ENCODE measurements at regions not wholly inside any gene's neighbourhood (a gene's known extent, or its start where the extent isn't known, plus 50 kb on each side); places are given as distances from the start of the nearest gene placed in this dataset.

DNA sequence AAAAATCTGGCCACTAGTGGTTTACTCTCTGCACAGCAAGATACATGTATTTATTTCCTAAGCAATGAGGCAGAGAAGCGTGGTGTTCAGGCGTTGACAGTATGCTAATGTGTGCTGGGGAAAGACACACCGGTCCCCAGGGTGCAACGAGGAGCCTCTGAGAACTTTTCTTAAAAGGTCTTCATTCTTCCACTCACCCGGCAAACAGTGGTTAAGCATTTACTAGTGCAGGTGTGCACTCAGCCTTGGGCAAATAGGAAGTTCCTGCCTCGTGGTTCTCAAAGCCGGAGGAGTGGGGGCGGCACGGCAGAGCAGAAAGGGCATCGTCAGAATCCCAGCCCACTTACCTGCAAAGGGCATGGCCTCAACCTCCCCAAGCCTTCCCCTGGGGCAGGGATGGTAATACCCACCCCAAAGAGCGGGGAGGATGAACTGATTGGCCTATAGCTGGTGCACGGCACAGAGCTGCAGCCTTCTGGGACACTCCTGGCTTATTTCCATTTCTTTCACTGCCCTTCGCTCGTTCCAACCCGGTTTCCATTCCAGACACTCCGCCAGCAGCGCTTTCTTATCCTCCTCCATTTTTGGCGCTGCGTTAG is 184.3 kb upstream of the CTBP2 start:
- Histone ChIP-seq H3K27me3 (ENCODE audit: control insufficient read depth in 1 of 2, insufficient read depth in 2 of 2, low read length in 2 of 2) (no peaks in the 10 kb centered on the region), H3K9ac (ENCODE audit: low read depth in 1 of 2, low read length in 2 of 2) (peak overlapping the region in 1 of 2 donors; percentile 31), H3K36me3 (ENCODE audit: control insufficient read depth in 1 of 2, insufficient read depth in 2 of 2, low read length in 2 of 2) (no peaks in the 10 kb centered on the region), H3K4me1 (ENCODE audit: control insufficient read depth in 1 of 2, insufficient read depth in 2 of 2, low read length in 2 of 2) (no peaks in the 10 kb centered on the region), H3K4me3 (ENCODE audit: low read depth in 1 of 2, low read length in 2 of 2) (peak overlapping the region; percentile 51 to 66), H3K27ac (ENCODE audit: low read depth, low read length) (no peak overlapping the region), H3K9me3 (ENCODE audit: control insufficient read depth in 1 of 2, low read length in 2 of 2) (no peaks in the 10 kb centered on the region)

DNA sequence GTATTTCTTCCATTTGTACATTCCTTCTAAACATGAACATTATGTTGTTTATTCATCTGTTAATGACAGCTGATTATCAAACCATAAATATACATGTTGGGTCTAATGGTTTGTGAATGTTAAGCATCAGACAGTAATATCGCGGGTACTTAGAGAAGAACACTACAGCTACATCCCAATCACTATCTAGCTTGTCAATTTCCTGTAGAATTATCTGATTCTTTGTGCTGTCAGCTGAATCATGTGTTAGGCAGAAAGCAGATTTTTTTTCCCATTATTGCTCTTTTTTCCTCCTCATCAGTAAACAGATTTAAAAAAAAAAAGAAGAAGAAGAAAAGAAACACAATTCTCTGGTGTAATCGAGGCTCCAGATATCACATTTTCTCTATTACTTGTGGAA is 183.6 kb upstream of the CTBP2 start:
- Histone ChIP-seq H3K9me3 (ENCODE audit: control insufficient read depth in 1 of 2, low read length in 2 of 2) (no peaks in the 10 kb centered on the region), H3K36me3 (ENCODE audit: control insufficient read depth in 1 of 2, insufficient read depth in 2 of 2, low read length in 2 of 2) (no peaks in the 10 kb centered on the region), H3K27me3 (ENCODE audit: control insufficient read depth in 1 of 2, insufficient read depth in 2 of 2, low read length in 2 of 2) (no peaks in the 10 kb centered on the region), H3K9ac (ENCODE audit: low read depth in 1 of 2, low read length in 2 of 2) (no peak overlapping the region), H3K27ac (ENCODE audit: low read depth, low read length) (no peak overlapping the region), H3K4me3 (ENCODE audit: low read depth in 1 of 2, low read length in 2 of 2) (no peak overlapping the region), H3K4me1 (ENCODE audit: control insufficient read depth in 1 of 2, insufficient read depth in 2 of 2, low read length in 2 of 2) (no peaks in the 10 kb centered on the region)

DNA sequence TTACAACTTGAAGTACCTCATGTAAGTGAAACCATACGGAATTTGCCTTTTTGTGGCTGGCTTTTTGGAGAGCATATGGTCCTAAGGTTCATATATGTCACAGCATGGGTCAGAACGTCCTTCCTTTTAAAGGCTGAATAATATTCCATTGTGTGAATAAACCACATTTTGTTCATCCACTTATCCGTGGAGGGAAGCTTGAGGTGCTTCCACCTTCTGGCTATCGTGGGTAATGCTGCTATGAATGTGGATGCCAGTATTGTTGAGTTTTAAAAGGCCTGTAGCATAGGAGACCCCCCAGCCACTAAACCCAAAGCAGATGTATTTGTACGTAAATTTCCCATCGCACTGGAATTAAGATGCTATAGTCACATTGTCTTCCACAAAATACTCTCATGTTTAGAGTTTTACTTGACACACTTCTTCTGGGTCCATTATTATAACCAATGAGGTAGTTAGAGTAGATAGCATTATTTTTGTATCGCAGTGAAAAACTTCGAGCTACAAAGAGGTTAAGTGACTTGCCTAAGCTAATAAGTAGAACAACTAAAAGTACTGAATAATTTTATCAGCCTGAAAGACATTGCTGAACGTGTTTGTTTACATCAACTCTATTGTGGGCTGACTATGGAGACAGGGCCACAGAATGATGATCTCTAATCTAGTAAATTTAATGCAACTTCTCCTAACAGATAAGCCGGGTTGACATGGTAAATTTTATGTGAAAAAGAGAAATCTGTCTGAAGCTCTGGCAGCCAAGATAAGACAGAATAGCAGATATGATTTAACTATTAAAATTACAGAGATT is 183.0 kb upstream of the CTBP2 start:
- Histone ChIP-seq H3K9ac (ENCODE audit: low read depth in 1 of 2, low read length in 2 of 2) (no peak overlapping the region), H3K36me3 (ENCODE audit: control insufficient read depth in 1 of 2, insufficient read depth in 2 of 2, low read length in 2 of 2) (no peaks in the 10 kb centered on the region)

DNA sequence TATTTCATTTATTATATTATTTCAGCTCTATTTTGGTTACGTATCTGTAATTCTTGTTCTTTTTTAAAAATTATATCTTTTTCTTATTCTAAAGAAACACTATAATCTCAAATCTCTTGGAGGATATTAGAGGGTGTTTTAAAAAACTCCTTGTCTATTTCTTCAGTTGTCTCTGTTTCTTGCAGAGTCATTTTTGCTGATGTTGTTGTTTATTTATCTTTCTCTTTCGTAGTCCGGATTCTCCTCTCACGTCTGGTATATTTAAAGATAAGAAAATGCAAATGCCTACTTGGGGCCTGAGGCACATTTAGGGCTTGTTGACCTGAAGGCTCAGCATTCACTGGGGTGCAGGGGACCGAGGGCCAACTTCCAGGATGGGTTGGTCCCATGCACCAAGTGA is 181.2 kb upstream of the CTBP2 start:
- no peaks in the 10 kb centered on the region for H3K36me3 ChIP-seq (ENCODE audit: control insufficient read depth in 1 of 2, insufficient read depth in 2 of 2, low read length in 2 of 2)
- H3K9ac ChIP-seq (ENCODE audit: low read depth in 1 of 2, low read length in 2 of 2) = no peak overlapping the region
- no peak overlapping the region for H3K4me3 ChIP-seq (ENCODE audit: low read depth in 1 of 2, low read length in 2 of 2)
- no peaks in the 10 kb centered on the region for H3K4me1 ChIP-seq (ENCODE audit: control insufficient read depth in 1 of 2, insufficient read depth in 2 of 2, low read length in 2 of 2)
- H3K9me3 ChIP-seq (ENCODE audit: control insufficient read depth in 1 of 2, low read length in 2 of 2) = no peaks in the 10 kb centered on the region
- no peaks in the 10 kb centered on the region for H3K27me3 ChIP-seq (ENCODE audit: control insufficient read depth in 1 of 2, insufficient read depth in 2 of 2, low read length in 2 of 2)
- no peak overlapping the region for H3K27ac ChIP-seq (ENCODE audit: low read depth, low read length)

More for the DNA sequence above, 183.0 kb upstream of the CTBP2 start:
- no peaks in the 10 kb centered on the region for H3K9me3 ChIP-seq (ENCODE audit: control insufficient read depth in 1 of 2, low read length in 2 of 2)
- H3K4me1 ChIP-seq (ENCODE audit: control insufficient read depth in 1 of 2, insufficient read depth in 2 of 2, low read length in 2 of 2) = no peaks in the 10 kb centered on the region
- H3K27me3 ChIP-seq (ENCODE audit: control insufficient read depth in 1 of 2, insufficient read depth in 2 of 2, low read length in 2 of 2) = no peaks in the 10 kb centered on the region
- no peak overlapping the region for H3K4me3 ChIP-seq (ENCODE audit: low read depth in 1 of 2, low read length in 2 of 2)
- H3K27ac ChIP-seq (ENCODE audit: low read depth, low read length) = no peak overlapping the region

DNA sequence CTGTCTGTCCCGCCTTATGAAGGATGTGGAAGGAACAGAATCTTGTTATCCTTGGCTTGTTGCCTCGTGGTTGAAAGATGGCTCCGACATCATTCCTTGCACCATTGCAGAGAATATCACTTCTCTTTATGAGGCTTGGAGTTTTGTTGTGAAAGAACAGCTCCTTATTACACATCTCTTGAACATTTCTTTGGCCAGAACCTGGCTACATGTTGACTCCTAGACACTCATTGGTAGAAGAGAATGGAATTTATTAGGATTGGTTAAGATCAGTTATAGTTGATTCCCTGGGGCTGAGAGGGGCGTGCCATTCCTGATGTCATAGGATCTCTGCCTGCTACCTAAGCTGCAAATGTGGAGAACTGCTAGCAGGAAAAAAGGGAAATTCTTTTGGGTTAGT is 180.5 kb upstream of the CTBP2 start:
- no peaks in the 10 kb centered on the region for H3K4me1 ChIP-seq (ENCODE audit: control insufficient read depth in 1 of 2, insufficient read depth in 2 of 2, low read length in 2 of 2)
- no peak overlapping the region for H3K4me3 ChIP-seq (ENCODE audit: low read depth in 1 of 2, low read length in 2 of 2)
- H3K9me3 ChIP-seq (ENCODE audit: control insufficient read depth in 1 of 2, low read length in 2 of 2) = no peaks in the 10 kb centered on the region
- no peak overlapping the region for H3K27ac ChIP-seq (ENCODE audit: low read depth, low read length)
- no peaks in the 10 kb centered on the region for H3K36me3 ChIP-seq (ENCODE audit: control insufficient read depth in 1 of 2, insufficient read depth in 2 of 2, low read length in 2 of 2)
- no peak overlapping the region for H3K9ac ChIP-seq (ENCODE audit: low read depth in 1 of 2, low read length in 2 of 2)
- H3K27me3 ChIP-seq (ENCODE audit: control insufficient read depth in 1 of 2, insufficient read depth in 2 of 2, low read length in 2 of 2) = no peaks in the 10 kb centered on the region

DNA sequence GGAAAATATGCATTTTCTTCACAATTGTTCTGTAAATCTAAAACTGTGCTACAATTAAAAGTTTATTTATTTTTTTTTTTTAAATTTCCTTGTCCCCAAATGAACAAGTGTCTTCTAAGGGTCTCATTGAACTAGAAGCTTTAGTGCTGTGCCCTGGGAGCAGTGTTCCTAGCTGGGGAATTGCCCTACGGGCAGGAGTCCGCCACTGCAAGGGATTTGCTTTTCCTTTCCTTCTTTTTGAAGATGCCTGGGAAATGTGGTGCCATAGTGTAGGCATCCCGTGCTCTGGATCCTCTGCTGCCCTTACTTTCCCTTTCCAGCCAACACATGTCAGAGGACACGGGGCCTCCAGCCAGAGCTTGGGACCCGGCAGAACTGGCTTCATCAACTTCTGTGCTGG is 177.1 kb upstream of the CTBP2 start:
- Histone ChIP-seq H3K36me3 (ENCODE audit: control insufficient read depth in 1 of 2, insufficient read depth in 2 of 2, low read length in 2 of 2) (no peaks in the 10 kb centered on the region), H3K9ac (ENCODE audit: low read depth in 1 of 2, low read length in 2 of 2) (no peak overlapping the region), H3K4me1 (ENCODE audit: control insufficient read depth in 1 of 2, insufficient read depth in 2 of 2, low read length in 2 of 2) (no peaks in the 10 kb centered on the region), H3K4me3 (ENCODE audit: low read depth in 1 of 2, low read length in 2 of 2) (no peak overlapping the region), H3K27ac (ENCODE audit: low read depth, low read length) (no peak overlapping the region), H3K9me3 (ENCODE audit: control insufficient read depth in 1 of 2, low read length in 2 of 2) (no peaks in the 10 kb centered on the region), H3K27me3 (ENCODE audit: control insufficient read depth in 1 of 2, insufficient read depth in 2 of 2, low read length in 2 of 2) (no peaks in the 10 kb centered on the region)

DNA sequence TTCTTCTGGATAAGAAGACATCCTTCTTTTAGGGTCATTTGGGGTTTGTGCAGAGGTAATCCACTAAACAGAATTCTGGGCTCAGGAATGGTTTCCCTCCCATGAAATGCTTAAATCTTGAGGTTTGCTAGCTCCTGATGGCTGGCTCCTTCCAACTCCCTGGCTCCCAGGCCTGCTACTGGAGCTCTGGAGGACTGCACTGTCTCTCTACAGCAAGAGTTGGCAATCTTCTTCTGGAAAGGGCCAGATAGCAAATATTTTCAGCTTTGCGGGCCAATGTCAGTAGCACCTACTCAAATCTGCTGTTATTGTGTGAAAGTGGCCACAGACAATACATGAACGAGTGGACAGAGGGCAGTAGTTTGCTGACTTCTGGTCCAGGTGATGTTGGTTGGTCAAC is 174.2 kb upstream of the CTBP2 start:
- Histone ChIP-seq H3K27ac (ENCODE audit: low read depth, low read length) (no peak overlapping the region), H3K9me3 (ENCODE audit: control insufficient read depth in 1 of 2, low read length in 2 of 2) (no peaks in the 10 kb centered on the region), H3K4me3 (ENCODE audit: low read depth in 1 of 2, low read length in 2 of 2) (no peak overlapping the region), H3K4me1 (ENCODE audit: control insufficient read depth in 1 of 2, insufficient read depth in 2 of 2, low read length in 2 of 2) (no peaks in the 10 kb centered on the region), H3K36me3 (ENCODE audit: control insufficient read depth in 1 of 2, insufficient read depth in 2 of 2, low read length in 2 of 2) (no peaks in the 10 kb centered on the region), H3K9ac (ENCODE audit: low read depth in 1 of 2, low read length in 2 of 2) (no peak overlapping the region), H3K27me3 (ENCODE audit: control insufficient read depth in 1 of 2, insufficient read depth in 2 of 2, low read length in 2 of 2) (no peaks in the 10 kb centered on the region)

DNA sequence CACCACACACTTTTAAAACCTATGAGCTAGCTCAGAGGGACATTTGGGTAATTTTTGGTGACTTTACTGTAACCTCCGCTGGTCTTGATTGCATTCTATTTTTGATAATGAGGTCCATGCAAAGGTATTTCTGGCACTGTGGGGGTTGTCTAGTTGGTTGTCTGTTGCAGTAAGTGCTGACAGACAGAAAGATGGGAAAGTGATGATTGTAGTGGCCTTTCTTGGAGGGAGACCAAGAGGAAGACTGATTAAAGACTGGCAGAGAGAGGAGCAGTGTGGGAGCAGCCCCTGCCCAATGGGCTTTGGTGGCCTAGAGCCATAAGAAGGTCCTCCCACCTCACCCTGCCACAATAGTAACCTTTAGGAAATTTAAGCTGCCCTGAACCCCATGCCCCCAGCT is 173.4 kb upstream of the CTBP2 start:
- Histone ChIP-seq H3K4me1 (ENCODE audit: control insufficient read depth in 1 of 2, insufficient read depth in 2 of 2, low read length in 2 of 2) (no peaks in the 10 kb centered on the region), H3K4me3 (ENCODE audit: low read depth in 1 of 2, low read length in 2 of 2) (no peak overlapping the region), H3K27me3 (ENCODE audit: control insufficient read depth in 1 of 2, insufficient read depth in 2 of 2, low read length in 2 of 2) (no peaks in the 10 kb centered on the region), H3K9me3 (ENCODE audit: control insufficient read depth in 1 of 2, low read length in 2 of 2) (no peaks in the 10 kb centered on the region), H3K36me3 (ENCODE audit: control insufficient read depth in 1 of 2, insufficient read depth in 2 of 2, low read length in 2 of 2) (no peaks in the 10 kb centered on the region), H3K9ac (ENCODE audit: low read depth in 1 of 2, low read length in 2 of 2) (no peak overlapping the region), H3K27ac (ENCODE audit: low read depth, low read length) (no peak overlapping the region)

DNA sequence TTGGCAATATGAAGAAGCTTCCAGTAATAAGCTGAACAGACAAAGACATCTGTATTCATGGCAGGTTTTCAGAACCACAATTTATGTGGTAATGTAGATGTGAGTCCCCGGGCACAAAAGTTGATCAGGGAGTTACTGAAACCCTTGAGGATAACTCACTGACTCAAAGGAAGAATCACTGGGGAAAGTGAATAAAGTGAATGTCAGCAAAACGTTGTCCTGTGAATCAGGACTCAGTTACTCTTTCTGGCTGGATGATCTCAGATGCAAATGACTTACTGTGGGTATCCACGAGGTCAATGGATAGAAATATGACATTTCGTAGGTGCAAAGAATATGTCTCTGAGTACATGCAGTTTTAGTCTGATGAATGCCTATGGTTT is 172.8 kb upstream of the CTBP2 start:
- H3K36me3 ChIP-seq (ENCODE audit: control insufficient read depth in 1 of 2, insufficient read depth in 2 of 2, low read length in 2 of 2) = no peaks in the 10 kb centered on the region
- no peaks in the 10 kb centered on the region for H3K9me3 ChIP-seq (ENCODE audit: control insufficient read depth in 1 of 2, low read length in 2 of 2)
- no peak overlapping the region for H3K27ac ChIP-seq (ENCODE audit: low read depth, low read length)
- H3K9ac ChIP-seq (ENCODE audit: low read depth in 1 of 2, low read length in 2 of 2) = no peak overlapping the region
- H3K27me3 ChIP-seq (ENCODE audit: control insufficient read depth in 1 of 2, insufficient read depth in 2 of 2, low read length in 2 of 2) = no peaks in the 10 kb centered on the region
- H3K4me3 ChIP-seq (ENCODE audit: low read depth in 1 of 2, low read length in 2 of 2) = no peak overlapping the region
- H3K4me1 ChIP-seq (ENCODE audit: control insufficient read depth in 1 of 2, insufficient read depth in 2 of 2, low read length in 2 of 2) = no peaks in the 10 kb centered on the region

DNA sequence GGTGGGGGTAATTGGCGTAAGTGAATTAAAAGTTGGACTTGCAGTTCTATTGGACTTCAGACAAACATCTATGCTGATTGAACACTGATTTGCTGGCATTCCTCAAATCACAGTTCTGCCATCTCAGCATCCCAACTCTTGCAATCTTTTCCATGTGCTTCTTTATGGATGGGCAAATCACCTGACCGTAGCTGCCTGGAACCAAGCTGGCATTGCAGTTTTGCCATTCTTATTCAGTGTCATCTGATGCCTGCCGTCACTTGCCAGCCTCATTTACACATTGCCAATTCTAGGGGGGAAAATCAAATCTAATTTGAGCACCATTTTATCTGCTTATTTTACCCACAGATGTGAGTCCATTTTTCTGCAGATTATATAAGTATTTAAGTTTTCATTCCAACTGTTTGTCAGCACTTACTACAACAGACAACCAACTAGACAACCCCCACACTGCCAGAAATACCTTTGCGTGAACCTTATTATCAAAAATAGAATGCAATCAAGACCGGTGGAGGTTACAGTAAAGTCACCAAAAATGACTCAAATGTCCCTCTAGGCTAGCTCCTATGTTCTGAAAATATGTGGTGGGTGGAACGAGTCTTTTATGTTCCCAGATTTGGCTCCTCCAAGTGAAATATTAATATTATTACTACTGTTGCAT is 172.3 kb upstream of the CTBP2 start:
- no peak overlapping the region for H3K27ac ChIP-seq (ENCODE audit: low read depth, low read length)

More for the DNA sequence above, 172.3 kb upstream of the CTBP2 start:
- Histone ChIP-seq H3K27me3 (ENCODE audit: control insufficient read depth in 1 of 2, insufficient read depth in 2 of 2, low read length in 2 of 2) (no peaks in the 10 kb centered on the region), H3K4me3 (ENCODE audit: low read depth in 1 of 2, low read length in 2 of 2) (no peak overlapping the region), H3K9me3 (ENCODE audit: control insufficient read depth in 1 of 2, low read length in 2 of 2) (no peaks in the 10 kb centered on the region), H3K4me1 (ENCODE audit: control insufficient read depth in 1 of 2, insufficient read depth in 2 of 2, low read length in 2 of 2) (no peaks in the 10 kb centered on the region), H3K36me3 (ENCODE audit: control insufficient read depth in 1 of 2, insufficient read depth in 2 of 2, low read length in 2 of 2) (no peaks in the 10 kb centered on the region), H3K9ac (ENCODE audit: low read depth in 1 of 2, low read length in 2 of 2) (no peak overlapping the region)
